ENCODE measurements at regions not wholly inside any gene's neighbourhood (a gene's known extent, or its start where the extent isn't known, plus 50 kb on each side); places are given as distances from the start of the nearest gene placed in this dataset.

DNA sequence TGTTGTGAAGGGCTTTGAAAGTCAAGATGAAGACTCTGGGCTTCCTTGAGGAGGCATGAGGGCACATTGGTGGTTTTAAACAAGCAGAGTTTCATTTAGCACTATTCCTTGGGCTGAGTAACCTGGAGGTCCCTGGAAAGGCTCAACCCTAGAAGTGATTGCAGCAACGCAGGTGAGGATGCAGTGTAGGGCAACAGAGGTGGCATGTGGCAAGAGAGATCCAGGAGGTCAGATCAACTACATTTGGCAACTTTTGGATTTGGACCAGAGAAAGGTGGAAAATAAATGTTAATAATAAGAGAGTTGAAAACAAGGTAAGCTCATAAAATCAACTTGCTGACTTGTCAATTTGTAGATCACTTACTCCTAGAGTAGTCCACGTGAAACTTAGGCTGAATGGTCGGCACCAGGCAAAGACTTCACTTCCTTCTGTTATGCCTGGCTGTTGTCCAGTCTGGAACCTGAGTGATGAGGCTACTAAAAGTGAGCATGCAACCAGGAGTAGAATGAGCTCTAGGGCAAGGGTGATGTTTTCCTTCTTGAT lies 414.6 kb upstream of the ZMIZ1 start:
- no peak for TF ChIP-seq ZNF274 (IDR thresholded peaks at IDR 0.05; ENCODE audit: low read depth, low read length)
- TF ChIP-seq YY1 (IDR thresholded peaks at IDR 0.05; ENCODE audit: insufficient read depth, insufficient read length): no peak
